ENCODE measurements at regions not wholly inside any gene's neighbourhood (a gene's known extent, or its start where the extent isn't known, plus 50 kb on each side); places are given as distances from the start of the nearest gene placed in this dataset.

- no peak for TF ChIP-seq CTCF (IDR thresholded peaks at IDR 0.05)
- TF ChIP-seq POLR2AphosphoS5 (IDR thresholded peaks at IDR 0.05; ENCODE audit: low read depth, low read length): no peak
- no peak for TF ChIP-seq TCF7L2 (IDR thresholded peaks at IDR 0.05; ENCODE audit: low read depth, low read length)
These were observed 1177.6 kb downstream of the GALC start for GRCh38 chr14:86815341-86815740.

Data from Panc1 (cell line).